ENCODE measurements at regions not wholly inside any gene's neighbourhood (a gene's known extent, or its start where the extent isn't known, plus 50 kb on each side); places are given as distances from the start of the nearest gene placed in this dataset.

DNA sequence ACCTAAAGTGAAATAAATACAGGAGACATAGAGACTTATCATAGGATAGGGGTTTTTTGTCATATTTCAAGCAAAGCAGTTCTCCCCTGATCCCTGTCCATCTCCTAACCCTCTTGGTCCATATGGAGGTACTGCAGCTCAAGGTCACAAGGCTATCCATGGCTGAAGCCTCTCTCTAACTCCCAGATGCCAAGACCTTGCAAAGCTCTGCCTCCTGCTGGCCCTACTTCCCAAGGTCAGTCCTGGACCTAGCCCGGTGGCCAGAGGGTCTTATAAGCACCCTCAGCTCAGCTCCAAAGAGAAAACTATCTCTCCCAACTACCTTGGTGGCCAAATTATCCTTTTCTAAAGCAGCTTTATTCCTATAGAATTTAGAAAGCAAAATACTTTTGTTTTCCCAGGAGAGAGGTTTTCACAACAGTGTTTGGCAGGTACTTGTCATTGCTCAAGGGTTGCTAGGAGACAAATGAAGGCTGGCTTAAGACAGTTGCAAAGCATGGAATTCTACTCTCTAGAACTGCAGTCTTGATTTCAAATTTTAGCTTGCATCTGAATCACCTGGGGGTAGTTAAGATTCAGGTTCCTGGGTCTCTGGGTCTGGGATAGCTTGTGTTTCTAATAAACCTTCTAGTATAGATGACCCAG is 121.5 kb downstream of the XCL2 start:
- TF ChIP-seq, protein P1, sequence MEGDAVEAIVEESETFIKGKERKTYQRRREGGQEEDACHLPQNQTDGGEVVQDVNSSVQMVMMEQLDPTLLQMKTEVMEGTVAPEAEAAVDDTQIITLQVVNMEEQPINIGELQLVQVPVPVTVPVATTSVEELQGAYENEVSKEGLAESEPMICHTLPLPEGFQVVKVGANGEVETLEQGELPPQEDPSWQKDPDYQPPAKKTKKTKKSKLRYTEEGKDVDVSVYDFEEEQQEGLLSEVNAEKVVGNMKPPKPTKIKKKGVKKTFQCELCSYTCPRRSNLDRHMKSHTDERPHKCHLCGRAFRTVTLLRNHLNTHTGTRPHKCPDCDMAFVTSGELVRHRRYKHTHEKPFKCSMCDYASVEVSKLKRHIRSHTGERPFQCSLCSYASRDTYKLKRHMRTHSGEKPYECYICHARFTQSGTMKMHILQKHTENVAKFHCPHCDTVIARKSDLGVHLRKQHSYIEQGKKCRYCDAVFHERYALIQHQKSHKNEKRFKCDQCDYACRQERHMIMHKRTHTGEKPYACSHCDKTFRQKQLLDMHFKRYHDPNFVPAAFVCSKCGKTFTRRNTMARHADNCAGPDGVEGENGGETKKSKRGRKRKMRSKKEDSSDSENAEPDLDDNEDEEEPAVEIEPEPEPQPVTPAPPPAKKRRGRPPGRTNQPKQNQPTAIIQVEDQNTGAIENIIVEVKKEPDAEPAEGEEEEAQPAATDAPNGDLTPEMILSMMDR (conservative IDR thresholded peaks at IDR 0.05) = no peak
- no peak for TF ChIP-seq ZFX (IDR thresholded peaks at IDR 0.05)

Measured in C4-2B (cell line).